ENCODE measurements at regions not wholly inside any gene's neighbourhood (a gene's known extent, or its start where the extent isn't known, plus 50 kb on each side); places are given as distances from the start of the nearest gene placed in this dataset.

DNA sequence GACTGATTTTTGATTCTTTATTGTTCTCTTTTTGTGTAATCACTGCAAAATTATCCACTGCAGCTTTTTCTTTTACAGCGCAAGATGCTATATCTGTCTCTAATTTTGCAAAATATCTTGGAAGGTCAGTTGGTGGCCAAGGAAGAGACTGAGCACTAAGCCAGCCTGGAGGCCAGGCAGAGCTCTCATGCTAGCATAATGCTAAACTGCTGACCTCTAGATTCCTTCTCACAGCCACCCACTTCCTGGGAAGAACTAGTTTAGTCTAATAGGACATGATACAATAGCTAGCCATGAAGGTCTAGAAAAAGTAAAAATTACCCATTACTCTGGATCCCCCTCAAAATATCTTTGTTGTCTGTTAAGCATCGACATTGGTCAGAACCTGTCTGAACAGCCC lies 227.2 kb upstream of the ARHGAP20 start:
- H3K27me3 ChIP-seq (ENCODE audit: control insufficient read depth in 4 of 4, insufficient read depth in 4 of 4, low read length in 3 of 4), result no peaks in the 10 kb centered on the region
- WGBS, result 93% methylated on average over 2 of the region's 2 CpGs
- no peak for DNase-seq (ENCODE audit: low spot score)

DNA sequence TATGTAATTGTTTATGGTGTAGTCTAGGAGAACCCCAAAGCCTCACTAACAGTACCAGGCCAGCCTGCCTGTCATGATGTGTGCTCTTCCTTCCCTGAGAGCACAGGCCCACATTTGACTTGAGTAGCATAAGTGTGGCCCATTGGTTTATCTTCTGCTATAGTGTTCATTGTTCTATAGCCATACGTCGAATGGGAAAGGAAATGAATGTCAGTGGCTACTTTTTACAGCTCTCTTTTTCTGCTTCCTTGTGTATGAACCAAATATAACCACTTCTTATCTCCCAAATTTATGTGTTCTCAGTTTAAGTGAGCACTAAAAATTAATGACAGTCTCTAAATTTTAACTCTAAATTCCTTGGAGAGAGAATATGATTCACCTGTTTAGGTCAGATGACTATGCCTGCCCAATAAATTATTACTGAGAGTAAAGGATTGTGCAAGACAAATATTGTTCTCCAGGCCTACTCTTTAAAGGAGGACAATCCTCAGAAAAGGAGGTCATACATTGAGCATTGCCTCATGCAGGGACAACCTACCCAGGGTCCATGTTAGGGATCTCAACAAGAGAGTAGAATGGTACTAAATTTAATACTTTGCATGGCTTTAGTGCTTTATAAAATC lies 222.9 kb upstream of the ARHGAP20 start:
- Histone ChIP-seq H3K9me3 (ENCODE audit: control insufficient read depth in 4 of 4, low read length in 3 of 4) (no peaks in the 10 kb centered on the region), H3K36me3 (ENCODE audit: control insufficient read depth in 4 of 4, insufficient read depth in 3 of 4, low read depth in 1 of 4, low read length in 3 of 4) (no peaks in the 10 kb centered on the region), H3K4me3 (ENCODE audit: low read depth in 1 of 3, low read length in 3 of 3) (no peak overlapping the region), H3K4me1 (ENCODE audit: control insufficient read depth in 4 of 4, insufficient read depth in 4 of 4, low read length in 3 of 4) (no peaks in the 10 kb centered on the region), H3K27ac (ENCODE audit: low read depth in 1 of 2, low read length in 2 of 2) (no peak overlapping the region), H3K27me3 (ENCODE audit: control insufficient read depth in 4 of 4, insufficient read depth in 4 of 4, low read length in 3 of 4) (no peaks in the 10 kb centered on the region), H3K9ac (ENCODE audit: low read depth in 1 of 2, low read length in 2 of 2) (no peak overlapping the region)
- DNase-seq (ENCODE audit: low spot score), result no peak
- 80% methylated on average over 2 of the region's 2 CpGs for WGBS
- TF ChIP-seq NR2F2 (IDR thresholded peaks at IDR 0.05), result no peak
- TF ChIP-seq FOXA2 (IDR thresholded peaks at IDR 0.05), result no peak
- TF ChIP-seq, protein P1, sequence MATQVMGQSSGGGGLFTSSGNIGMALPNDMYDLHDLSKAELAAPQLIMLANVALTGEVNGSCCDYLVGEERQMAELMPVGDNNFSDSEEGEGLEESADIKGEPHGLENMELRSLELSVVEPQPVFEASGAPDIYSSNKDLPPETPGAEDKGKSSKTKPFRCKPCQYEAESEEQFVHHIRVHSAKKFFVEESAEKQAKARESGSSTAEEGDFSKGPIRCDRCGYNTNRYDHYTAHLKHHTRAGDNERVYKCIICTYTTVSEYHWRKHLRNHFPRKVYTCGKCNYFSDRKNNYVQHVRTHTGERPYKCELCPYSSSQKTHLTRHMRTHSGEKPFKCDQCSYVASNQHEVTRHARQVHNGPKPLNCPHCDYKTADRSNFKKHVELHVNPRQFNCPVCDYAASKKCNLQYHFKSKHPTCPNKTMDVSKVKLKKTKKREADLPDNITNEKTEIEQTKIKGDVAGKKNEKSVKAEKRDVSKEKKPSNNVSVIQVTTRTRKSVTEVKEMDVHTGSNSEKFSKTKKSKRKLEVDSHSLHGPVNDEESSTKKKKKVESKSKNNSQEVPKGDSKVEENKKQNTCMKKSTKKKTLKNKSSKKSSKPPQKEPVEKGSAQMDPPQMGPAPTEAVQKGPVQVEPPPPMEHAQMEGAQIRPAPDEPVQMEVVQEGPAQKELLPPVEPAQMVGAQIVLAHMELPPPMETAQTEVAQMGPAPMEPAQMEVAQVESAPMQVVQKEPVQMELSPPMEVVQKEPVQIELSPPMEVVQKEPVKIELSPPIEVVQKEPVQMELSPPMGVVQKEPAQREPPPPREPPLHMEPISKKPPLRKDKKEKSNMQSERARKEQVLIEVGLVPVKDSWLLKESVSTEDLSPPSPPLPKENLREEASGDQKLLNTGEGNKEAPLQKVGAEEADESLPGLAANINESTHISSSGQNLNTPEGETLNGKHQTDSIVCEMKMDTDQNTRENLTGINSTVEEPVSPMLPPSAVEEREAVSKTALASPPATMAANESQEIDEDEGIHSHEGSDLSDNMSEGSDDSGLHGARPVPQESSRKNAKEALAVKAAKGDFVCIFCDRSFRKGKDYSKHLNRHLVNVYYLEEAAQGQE (IDR thresholded peaks at IDR 0.05), result no peak
- TF ChIP-seq GABPA (IDR thresholded peaks at IDR 0.05 in 1 of 2, conservative IDR thresholded peaks at IDR 0.05 in 1 of 2), result no peak
- no peak for TF ChIP-seq EGR1 (IDR thresholded peaks at IDR 0.05; ENCODE audit: low read depth in 2 of 2)
- no peak for TF ChIP-seq RAD21 (IDR thresholded peaks at IDR 0.05)
- TF ChIP-seq RXRA (IDR thresholded peaks at IDR 0.05), result no peak
- no peak for TF ChIP-seq TAF1 (conservative IDR thresholded peaks at IDR 0.05)
- TF ChIP-seq, protein P2, sequence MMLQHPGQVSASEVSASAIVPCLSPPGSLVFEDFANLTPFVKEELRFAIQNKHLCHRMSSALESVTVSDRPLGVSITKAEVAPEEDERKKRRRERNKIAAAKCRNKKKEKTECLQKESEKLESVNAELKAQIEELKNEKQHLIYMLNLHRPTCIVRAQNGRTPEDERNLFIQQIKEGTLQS (IDR thresholded peaks at IDR 0.05), result no peak
- TF ChIP-seq SP1 (IDR thresholded peaks at IDR 0.05), result no peak
- TF ChIP-seq JUND (IDR thresholded peaks at IDR 0.05), result no peak
- TF ChIP-seq, protein P3, sequence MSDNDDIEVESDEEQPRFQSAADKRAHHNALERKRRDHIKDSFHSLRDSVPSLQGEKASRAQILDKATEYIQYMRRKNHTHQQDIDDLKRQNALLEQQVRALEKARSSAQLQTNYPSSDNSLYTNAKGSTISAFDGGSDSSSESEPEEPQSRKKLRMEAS (IDR thresholded peaks at IDR 0.05), result no peak
- TF ChIP-seq, protein P4, sequence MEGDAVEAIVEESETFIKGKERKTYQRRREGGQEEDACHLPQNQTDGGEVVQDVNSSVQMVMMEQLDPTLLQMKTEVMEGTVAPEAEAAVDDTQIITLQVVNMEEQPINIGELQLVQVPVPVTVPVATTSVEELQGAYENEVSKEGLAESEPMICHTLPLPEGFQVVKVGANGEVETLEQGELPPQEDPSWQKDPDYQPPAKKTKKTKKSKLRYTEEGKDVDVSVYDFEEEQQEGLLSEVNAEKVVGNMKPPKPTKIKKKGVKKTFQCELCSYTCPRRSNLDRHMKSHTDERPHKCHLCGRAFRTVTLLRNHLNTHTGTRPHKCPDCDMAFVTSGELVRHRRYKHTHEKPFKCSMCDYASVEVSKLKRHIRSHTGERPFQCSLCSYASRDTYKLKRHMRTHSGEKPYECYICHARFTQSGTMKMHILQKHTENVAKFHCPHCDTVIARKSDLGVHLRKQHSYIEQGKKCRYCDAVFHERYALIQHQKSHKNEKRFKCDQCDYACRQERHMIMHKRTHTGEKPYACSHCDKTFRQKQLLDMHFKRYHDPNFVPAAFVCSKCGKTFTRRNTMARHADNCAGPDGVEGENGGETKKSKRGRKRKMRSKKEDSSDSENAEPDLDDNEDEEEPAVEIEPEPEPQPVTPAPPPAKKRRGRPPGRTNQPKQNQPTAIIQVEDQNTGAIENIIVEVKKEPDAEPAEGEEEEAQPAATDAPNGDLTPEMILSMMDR (IDR thresholded peaks at IDR 0.05; ENCODE audit: low read depth, low read length, missing input control), result no peak

More for the DNA sequence above, 227.2 kb upstream of the ARHGAP20 start:
- H3K27ac ChIP-seq (ENCODE audit: low read depth in 1 of 2, low read length in 2 of 2), result no peak overlapping the region
- no peak overlapping the region for H3K4me3 ChIP-seq (ENCODE audit: low read depth in 1 of 3, low read length in 3 of 3)
- H3K36me3 ChIP-seq (ENCODE audit: control insufficient read depth in 4 of 4, insufficient read depth in 3 of 4, low read depth in 1 of 4, low read length in 3 of 4), result no peaks in the 10 kb centered on the region
- H3K4me1 ChIP-seq (ENCODE audit: control insufficient read depth in 4 of 4, insufficient read depth in 4 of 4, low read length in 3 of 4), result no peaks in the 10 kb centered on the region
- TF ChIP-seq FOXA1 (IDR thresholded peaks at IDR 0.05), result no peak
- TF ChIP-seq NR2F2 (IDR thresholded peaks at IDR 0.05), result no peak
- TF ChIP-seq TAF1 (conservative IDR thresholded peaks at IDR 0.05), result no peak
- TF ChIP-seq, protein P4 (IDR thresholded peaks at IDR 0.05; ENCODE audit: low read depth, low read length, missing input control), result no peak
- TF ChIP-seq RXRA (IDR thresholded peaks at IDR 0.05), result no peak
- TF ChIP-seq, protein P3 (IDR thresholded peaks at IDR 0.05), result no peak
- TF ChIP-seq GABPA (IDR thresholded peaks at IDR 0.05 in 1 of 2, conservative IDR thresholded peaks at IDR 0.05 in 1 of 2), result no peak
- no peak for TF ChIP-seq JUND (IDR thresholded peaks at IDR 0.05)
- no peak for TF ChIP-seq SP1 (IDR thresholded peaks at IDR 0.05)
- no peak for TF ChIP-seq HNF4A (conservative IDR thresholded peaks at IDR 0.05)
- no peak for TF ChIP-seq EGR1 (IDR thresholded peaks at IDR 0.05; ENCODE audit: low read depth in 2 of 2)
- TF ChIP-seq YY1 (IDR thresholded peaks at IDR 0.05), result no peak
- H3K9ac ChIP-seq (ENCODE audit: low read depth in 1 of 2, low read length in 2 of 2), result no peak overlapping the region
- no peaks in the 10 kb centered on the region for H3K9me3 ChIP-seq (ENCODE audit: control insufficient read depth in 4 of 4, low read length in 3 of 4)
